Chondrocyte (in vitro differentiated cells): ENCODE measurements at regions not wholly inside any gene's neighbourhood (a gene's known extent, or its start where the extent isn't known, plus 50 kb on each side); places are given as distances from the start of the nearest gene placed in this dataset.

Source experiments
- DNase-seq: peaks from one replicate; pipeline ENCODE4 v3.0.0; 2021; ENCODE audit warnings: mixed read lengths, low spot score
- H3K27ac Mint-ChIP-seq: one replicate; pipeline ENCODE4 v1.8.0; 2021; ENCODE audit warnings: mild to moderate bottlenecking, moderate library complexity, mixed read lengths; ENCODE audit not compliant: unreplicated experiment
- H3K27me3 Mint-ChIP-seq: 2 replicates; pipeline ENCODE4 v1.8.0; 2021; ENCODE audit warnings: low read depth, mixed read lengths
- H3K36me3 Mint-ChIP-seq: 2 replicates; pipeline ENCODE4 v1.8.0; 2021; ENCODE audit warnings: low read depth, mixed read lengths
- H3K4me1 Mint-ChIP-seq: 2 replicates; pipeline ENCODE4 v1.8.0; 2021; ENCODE audit warnings: low read depth, mild to moderate bottlenecking, mixed read lengths
- H3K4me3 Mint-ChIP-seq: one replicate; pipeline ENCODE4 v1.8.0; 2021; ENCODE audit warnings: mild to moderate bottlenecking, moderate library complexity, mixed read lengths; ENCODE audit not compliant: unreplicated experiment
- H3K9me3 Mint-ChIP-seq: 2 replicates; pipeline ENCODE4 v1.8.0; 2021; ENCODE audit warnings: low read depth, mixed read lengths
- TF ChIP-seq, protein P1 (sequence below): fragments of 200-600 bp; sonication (generic); IDR thresholded peaks from 2 replicates; pipeline ENCODE4 v1.5.0; 2021; ENCODE audit warnings: antibody characterized with exemption, mild to moderate bottlenecking, moderate library complexity

DNA sequence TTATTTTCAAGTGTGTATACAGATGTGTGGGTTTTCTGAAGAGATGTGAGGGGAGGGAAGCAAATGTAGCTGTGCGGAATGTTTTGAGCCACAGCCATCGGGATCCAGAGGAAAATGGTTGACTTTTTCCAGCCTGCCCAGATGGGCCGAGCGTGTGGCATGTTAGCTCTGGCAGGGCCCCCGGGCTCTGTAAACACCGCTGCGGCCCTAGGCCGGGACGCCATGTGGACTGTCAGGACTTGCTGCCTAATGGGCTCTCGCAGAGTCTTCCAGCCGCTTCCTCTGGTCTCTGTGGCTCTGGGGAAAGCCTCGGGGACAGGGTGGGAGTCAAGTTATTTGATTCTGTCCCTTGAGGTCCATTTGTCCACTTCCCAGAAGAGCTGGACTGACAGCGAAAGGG is 109.6 kb upstream of the PTCH1 start:
- DNase-seq, result no peak
- no peaks in the 10 kb centered on the region for H3K27me3 Mint-ChIP-seq
- H3K4me3 Mint-ChIP-seq, result no peak overlapping the region
- H3K4me1 Mint-ChIP-seq, result peaks cover 28% of the 10 kb centered on the region
- no peaks in the 10 kb centered on the region for H3K36me3 Mint-ChIP-seq
- no peak overlapping the region for H3K27ac Mint-ChIP-seq
- peaks cover 10% of the 10 kb centered on the region for H3K9me3 Mint-ChIP-seq
- TF ChIP-seq, protein P1, sequence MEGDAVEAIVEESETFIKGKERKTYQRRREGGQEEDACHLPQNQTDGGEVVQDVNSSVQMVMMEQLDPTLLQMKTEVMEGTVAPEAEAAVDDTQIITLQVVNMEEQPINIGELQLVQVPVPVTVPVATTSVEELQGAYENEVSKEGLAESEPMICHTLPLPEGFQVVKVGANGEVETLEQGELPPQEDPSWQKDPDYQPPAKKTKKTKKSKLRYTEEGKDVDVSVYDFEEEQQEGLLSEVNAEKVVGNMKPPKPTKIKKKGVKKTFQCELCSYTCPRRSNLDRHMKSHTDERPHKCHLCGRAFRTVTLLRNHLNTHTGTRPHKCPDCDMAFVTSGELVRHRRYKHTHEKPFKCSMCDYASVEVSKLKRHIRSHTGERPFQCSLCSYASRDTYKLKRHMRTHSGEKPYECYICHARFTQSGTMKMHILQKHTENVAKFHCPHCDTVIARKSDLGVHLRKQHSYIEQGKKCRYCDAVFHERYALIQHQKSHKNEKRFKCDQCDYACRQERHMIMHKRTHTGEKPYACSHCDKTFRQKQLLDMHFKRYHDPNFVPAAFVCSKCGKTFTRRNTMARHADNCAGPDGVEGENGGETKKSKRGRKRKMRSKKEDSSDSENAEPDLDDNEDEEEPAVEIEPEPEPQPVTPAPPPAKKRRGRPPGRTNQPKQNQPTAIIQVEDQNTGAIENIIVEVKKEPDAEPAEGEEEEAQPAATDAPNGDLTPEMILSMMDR, result no peak

DNA sequence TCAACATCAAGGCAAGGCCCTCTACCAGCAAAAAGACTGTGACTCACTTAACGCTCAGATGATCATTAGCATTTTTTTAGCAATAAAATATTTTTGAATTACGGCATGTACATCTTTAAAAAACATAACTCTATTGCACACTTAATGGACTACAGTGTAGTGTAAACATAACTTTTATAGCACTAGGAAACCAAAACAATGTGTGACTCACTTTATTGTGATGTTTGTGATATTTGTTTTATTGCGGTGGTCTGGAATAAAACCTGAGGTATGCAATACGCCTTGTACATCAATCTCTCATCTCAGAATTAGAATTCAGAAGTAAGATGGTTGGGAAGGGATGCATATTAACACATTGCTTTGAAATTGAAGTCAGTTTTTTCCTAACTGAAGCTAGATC is 106.9 kb upstream of the PTCH1 start:
- no peak for DNase-seq
- Mint-ChIP-seq H3K9me3 (peaks cover 10% of the 10 kb centered on the region), H3K4me3 (no peak overlapping the region), H3K27ac (no peak overlapping the region), H3K4me1 (peaks cover 26% of the 10 kb centered on the region), H3K36me3 (no peaks in the 10 kb centered on the region), H3K27me3 (no peaks in the 10 kb centered on the region)
- TF ChIP-seq, protein P1, result no peak

DNA sequence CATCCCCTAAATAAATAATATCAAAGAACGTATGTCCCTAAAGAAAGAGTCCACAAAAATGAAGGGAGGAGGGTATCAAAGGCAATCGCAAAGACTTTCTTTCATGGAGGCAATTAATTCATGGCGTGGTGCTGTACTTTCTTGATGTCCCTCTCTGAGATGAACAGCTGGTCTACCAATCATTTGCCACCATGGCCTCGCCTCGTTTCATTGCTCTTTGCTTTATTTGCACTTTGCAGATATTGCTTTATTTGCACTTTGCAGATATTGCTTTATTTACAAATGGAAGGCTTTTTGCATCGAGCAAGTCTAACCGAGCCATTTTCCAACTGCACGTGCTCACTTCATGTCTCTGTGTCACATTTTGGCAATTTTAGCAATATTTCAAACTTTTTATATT is 104.0 kb upstream of the PTCH1 start:
- Mint-ChIP-seq H3K36me3 (no peaks in the 10 kb centered on the region), H3K4me3 (no peak overlapping the region), H3K27ac (no peak overlapping the region), H3K27me3 (peaks cover 9% of the 10 kb centered on the region), H3K4me1 (peaks cover 5% of the 10 kb centered on the region), H3K9me3 (peaks cover 10% of the 10 kb centered on the region)
- DNase-seq, result no peak
- TF ChIP-seq, protein P1, result no peak

- no peak for DNase-seq
- H3K4me3 Mint-ChIP-seq, result no peak overlapping the region
- H3K27me3 Mint-ChIP-seq, result peaks cover 9% of the 10 kb centered on the region
- H3K4me1 Mint-ChIP-seq, result peaks cover 5% of the 10 kb centered on the region
- no peaks in the 10 kb centered on the region for H3K36me3 Mint-ChIP-seq
- no peak overlapping the region for H3K27ac Mint-ChIP-seq
- peaks cover 10% of the 10 kb centered on the region for H3K9me3 Mint-ChIP-seq
- TF ChIP-seq, protein P1, result no peak
These were observed 103.5 kb upstream of the PTCH1 start for GRCh38 chr9:95620314-95620713.

DNA sequence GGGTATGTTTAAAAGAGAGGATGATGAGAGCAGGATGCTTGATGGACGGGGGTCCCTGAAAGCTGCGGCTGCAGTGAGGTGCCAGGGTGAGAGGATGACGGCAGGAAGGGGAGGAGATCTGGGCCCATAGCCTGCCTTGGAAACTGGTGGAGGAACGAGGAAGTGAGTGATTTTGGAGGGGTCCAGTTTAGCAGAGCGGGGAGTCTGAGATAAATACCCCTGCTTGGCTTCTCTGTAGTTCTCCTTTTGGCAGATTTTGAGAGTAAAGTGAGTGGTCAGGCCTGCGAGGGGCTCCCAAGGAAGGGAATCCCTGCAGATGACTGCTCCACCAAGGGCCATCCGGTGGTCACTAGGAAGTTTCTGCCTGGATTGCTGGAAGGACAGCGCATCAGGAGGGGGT is 98.5 kb upstream of the PTCH1 start:
- Mint-ChIP-seq H3K4me3 (no peak overlapping the region), H3K9me3 (peaks cover 3% of the 10 kb centered on the region), H3K36me3 (peaks cover 2% of the 10 kb centered on the region), H3K27me3 (peaks cover 15% of the 10 kb centered on the region), H3K27ac (no peak overlapping the region), H3K4me1 (no peaks in the 10 kb centered on the region)
- no peak for DNase-seq
- TF ChIP-seq, protein P1, result no peak
